DMS153 treated with DMSO at 0.1 percent for 48 hours (cell line): ENCODE measurements at regions not wholly inside any gene's neighbourhood (a gene's known extent, or its start where the extent isn't known, plus 50 kb on each side); places are given as distances from the start of the nearest gene placed in this dataset.
"Not testable (repeated sequence)": the region's sequence is repeated elsewhere in the genome, so short reads cannot be mapped to it uniquely, and the experiment has no call there.

Experiments
- DNase-seq: peaks from one replicate; lab custom pipeline; 2025; ENCODE audit not compliant: unreplicated experiment; lab: John Stamatoyannopoulos, UW

- DNase-seq: no peak
These were observed 294.2 kb downstream of the NDUFA10 start for GRCh38 chr2:239730897-239731296.

GRCh38 chr2:239730567-239730882 is 294.6 kb downstream of the NDUFA10 start:
- not testable (repeated sequence) for DNase-seq

GRCh38 chr2:239729681-239730566 is 295.2 kb downstream of the NDUFA10 start:
- no peak for DNase-seq

GRCh38 chr2:239729151-239729550 is 296.0 kb downstream of the NDUFA10 start:
- DNase-seq: no peak

GRCh38 chr2:239728751-239729150 is 296.4 kb downstream of the NDUFA10 start:
- no peak for DNase-seq

GRCh38 chr2:239727776-239728600 is 297.2 kb downstream of the NDUFA10 start:
- no peak for DNase-seq

GRCh38 chr2:239727182-239727775 is 297.9 kb downstream of the NDUFA10 start:
- no peak for DNase-seq

GRCh38 chr2:239726631-239727181 is 298.4 kb downstream of the NDUFA10 start:
- no peak for DNase-seq

- no peak for DNase-seq
These were observed 299.0 kb downstream of the NDUFA10 start for GRCh38 chr2:239726091-239726591.

- no peak for DNase-seq
These were observed 299.6 kb downstream of the NDUFA10 start for GRCh38 chr2:239725551-239725890.

GRCh38 chr2:239724851-239725550 is 300.1 kb downstream of the NDUFA10 start:
- DNase-seq: no peak

- DNase-seq: no peak
These were observed 300.8 kb downstream of the NDUFA10 start for GRCh38 chr2:239724194-239724849.

- no peak for DNase-seq
These were observed 301.5 kb downstream of the NDUFA10 start for GRCh38 chr2:239723486-239724193.

GRCh38 chr2:239722760-239723470 is 302.2 kb downstream of the NDUFA10 start:
- no peak for DNase-seq

GRCh38 chr2:239721991-239722759 is 303.0 kb downstream of the NDUFA10 start:
- DNase-seq: no peak

GRCh38 chr2:239721531-239721930 is 303.6 kb downstream of the NDUFA10 start:
- no peak for DNase-seq

GRCh38 chr2:239720361-239721360 is 304.5 kb downstream of the NDUFA10 start:
- DNase-seq: no peak
